ENCODE measurements at regions not wholly inside any gene's neighbourhood (a gene's known extent, or its start where the extent isn't known, plus 50 kb on each side); places are given as distances from the start of the nearest gene placed in this dataset.

- no peak for DNase-seq (ENCODE audit: low spot score)
Observed at GRCh38 chr5:158553195-158553961, 546.3 kb downstream of the EBF1 start.

GRCh38 chr5:158552241-158552640 is 547.5 kb downstream of the EBF1 start:
- no peak for DNase-seq (ENCODE audit: low spot score)

GRCh38 chr5:158549311-158549710 is 550.4 kb downstream of the EBF1 start:
- no peak for DNase-seq (ENCODE audit: low spot score)

GRCh38 chr5:158546748-158547147 is 553.0 kb downstream of the EBF1 start:
- DNase-seq (ENCODE audit: low spot score), result no peak

- no peak for DNase-seq (ENCODE audit: low spot score)
Observed at GRCh38 chr5:158545949-158546530, 553.7 kb downstream of the EBF1 start.

GRCh38 chr5:158544388-158545339 is 555.1 kb downstream of the EBF1 start:
- DNase-seq (ENCODE audit: low spot score), result no peak

- no peak for DNase-seq (ENCODE audit: low spot score)
Observed at GRCh38 chr5:158543539-158544387, 556.0 kb downstream of the EBF1 start.

GRCh38 chr5:158541536-158542297 is 558.0 kb downstream of the EBF1 start:
- no peak for DNase-seq (ENCODE audit: low spot score)

- no peak for DNase-seq (ENCODE audit: low spot score)
Observed at GRCh38 chr5:158538506-158539074, 561.1 kb downstream of the EBF1 start.

- DNase-seq (ENCODE audit: low spot score), result no peak
Observed at GRCh38 chr5:158537366-158537765, 562.4 kb downstream of the EBF1 start.

- DNase-seq (ENCODE audit: low spot score), result no peak
Observed at GRCh38 chr5:158534203-158534602, 565.5 kb downstream of the EBF1 start.

GRCh38 chr5:158532739-158533138 is 567.0 kb downstream of the EBF1 start:
- no peak for DNase-seq (ENCODE audit: low spot score)

- no peak for DNase-seq (ENCODE audit: low spot score)
Observed at GRCh38 chr5:158531860-158532259, 567.9 kb downstream of the EBF1 start.

GRCh38 chr5:158530115-158530514 is 569.6 kb downstream of the EBF1 start:
- no peak for DNase-seq (ENCODE audit: low spot score)

GRCh38 chr5:158529454-158529853 is 570.3 kb downstream of the EBF1 start:
- DNase-seq (ENCODE audit: low spot score), result no peak

- no peak for DNase-seq (ENCODE audit: low spot score)
Observed at GRCh38 chr5:158525663-158526062, 574.1 kb downstream of the EBF1 start.

- no peak for DNase-seq (ENCODE audit: low spot score)
Observed at GRCh38 chr5:158524070-158524469, 575.6 kb downstream of the EBF1 start.

- no peak for DNase-seq (ENCODE audit: low spot score)
Observed at GRCh38 chr5:158522776-158523175, 576.9 kb downstream of the EBF1 start.

- DNase-seq (ENCODE audit: low spot score), result no peak
Observed at GRCh38 chr5:158521995-158522394, 577.7 kb downstream of the EBF1 start.

- DNase-seq (ENCODE audit: low spot score), result no peak
Observed at GRCh38 chr5:158519433-158520021, 580.2 kb downstream of the EBF1 start.
